Gastrocnemius medialis (tissue), 4 donors: ENCODE measurements at regions not wholly inside any gene's neighbourhood (a gene's known extent, or its start where the extent isn't known, plus 50 kb on each side); places are given as distances from the start of the nearest gene placed in this dataset.
"Not testable (repeated sequence)": the region's sequence is repeated elsewhere in the genome, so short reads cannot be mapped to it uniquely, and the experiment has no call there.

Experiments used
- ATAC-seq, 2 donors: fragments of 150-250 bp; one replicate each; pipeline ENCODE4 v1.9.1; 2016
- DNase-seq, 2 donors: peaks; one replicate each; pipeline ENCODE4 v3.0.0-alpha.2; 2019
- H3K27ac ChIP-seq, 4 donors: fragments of 200-600 bp; sonication (generic); 1 replicate in 1 of 4; 2 replicates in 3 of 4; pipeline ENCODE4 v1.5.1; 2016 to 2018; ENCODE audit warnings: mild to moderate bottlenecking in 2 of 4, moderate library complexity in 1 of 4
- H3K27me3 ChIP-seq, 3 donors: fragments of 200-600 bp; sonication (generic) in 2 of 3; 1 replicate in 1 of 3; 2 replicates in 2 of 3; pipeline versions ENCODE4 v1.5.1 to v1.6.0; 2016 to 2019; ENCODE audit warnings: mild to moderate bottlenecking in 1 of 3, moderate library complexity in 1 of 3
- H3K36me3 ChIP-seq, 2 donors: fragments of 200-600 bp; sonication (generic) in 1 of 2; one replicate each; pipeline ENCODE4 v1.5.1; 2017 to 2018
- H3K4me1 ChIP-seq, 2 donors: fragments of 200-600 bp; sonication (generic) in 1 of 2; one replicate each; pipeline ENCODE4 v1.5.1; 2016 to 2017; ENCODE audit warnings: mild to moderate bottlenecking in 2 of 2
- H3K4me3 ChIP-seq, 4 donors: fragments of 200-600 bp; sonication (generic) in 3 of 4; 1 replicate in 1 of 4; 2 replicates in 3 of 4; pipeline ENCODE4 v1.5.1; 2016 to 2019; ENCODE audit warnings: mild to moderate bottlenecking in 2 of 4
- H3K9me3 ChIP-seq, 3 donors: fragments of 200-600 bp; sonication (generic) in 2 of 3; 1 replicate in 1 of 3; 2 replicates in 2 of 3; pipeline ENCODE4 v1.5.1; 2016 to 2019
- POLR2A ChIP-seq, 2 donors: fragments of 450-650 bp; IDR thresholded peaks; one replicate each; pipeline ENCODE4 v1.6.1; 2017; ENCODE audit warnings: antibody characterized with exemption in 2 of 2, mild to moderate bottlenecking in 2 of 2, moderate library complexity in 2 of 2
- in situ Hi-C, 4 donors: fragments of 200-750 bp; cut with MboI; loops; one replicate each; pipeline versions ENCODE4 v1.15.0 to v1.8.0; 2017; ENCODE audit warnings: low sequenced_read_pairs in 4 of 4
- intact Hi-C: fragments of 100-400 bp; cut with DNase I; formaldehyde crosslinking; loops from one replicate; pipeline ENCODE4 v1.15.1; 2023; ENCODE audit warnings: low total_unique reads
- TF ChIP-seq, protein P1 (sequence below), 5 experiments: fragments of 450-650 bp in 3 of 5; fragments of 200-600 bp in 2 of 5; sonication (generic) in 2 of 5; IDR thresholded peaks in 4 of 5; conservative IDR thresholded peaks in 1 of 5; 1 replicate in 4 of 5; 2 replicates in 1 of 5; pipeline ENCODE4 v1.5.1; 2016 to 2019; ENCODE audit warnings: antibody characterized with exemption in 5 of 5, mild to moderate bottlenecking in 3 of 5, moderate library complexity in 3 of 5

DNA sequence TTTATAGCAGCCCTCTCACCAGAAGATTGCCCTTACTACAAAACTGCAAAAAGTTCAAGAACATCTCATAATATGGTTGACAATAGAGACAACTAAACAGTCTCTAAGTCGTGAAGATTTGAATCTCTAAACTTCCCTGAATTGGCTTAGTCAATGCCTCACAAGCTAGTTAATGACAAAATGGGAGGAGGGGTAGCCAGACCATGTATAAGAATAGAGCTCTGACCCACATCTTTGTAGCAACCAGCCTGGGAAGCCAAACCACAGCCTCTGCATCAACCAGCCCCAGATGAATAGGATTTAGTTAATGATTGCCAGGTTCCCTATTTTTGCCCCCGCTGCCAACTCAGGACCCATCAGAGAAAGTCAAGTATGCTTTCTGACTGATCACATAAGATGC is 1265.9 kb upstream of the PCDH10 start:
- in situ Hi-C loops, intact Hi-C loops, H3K36me3 ChIP-seq, DNase-seq, H3K4me1 ChIP-seq, H3K4me3 ChIP-seq, H3K9me3 ChIP-seq, ATAC-seq, H3K27me3 ChIP-seq, H3K27ac ChIP-seq: not testable (repeated sequence)

GRCh38 chr4:131925662-131926061 is 1223.4 kb upstream of the PCDH10 start:
- DNase-seq, H3K9me3 ChIP-seq, ATAC-seq, H3K4me3 ChIP-seq, H3K4me1 ChIP-seq, in situ Hi-C loops, H3K36me3 ChIP-seq, H3K27ac ChIP-seq, H3K27me3 ChIP-seq, intact Hi-C loops: not testable (repeated sequence)

DNA sequence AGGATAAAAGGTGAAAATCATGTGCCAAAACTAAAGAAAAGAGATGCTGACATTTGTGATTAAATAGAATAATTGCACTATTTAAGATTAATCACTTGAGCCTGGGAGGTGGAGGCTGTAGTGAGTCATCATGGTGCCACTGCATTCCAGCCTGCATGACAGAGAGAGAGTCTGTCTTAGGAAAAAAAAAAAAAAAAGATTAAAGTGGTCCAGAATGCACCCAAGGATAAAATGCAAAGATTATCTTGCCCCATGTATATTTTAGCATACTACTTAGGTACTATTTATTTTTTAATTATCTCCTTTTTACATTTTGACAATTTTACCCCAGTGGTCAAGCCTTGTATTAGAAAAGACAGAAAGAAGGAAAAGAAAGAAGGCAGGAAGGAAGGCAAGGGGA is 1181.4 kb upstream of the PCDH10 start:
- H3K27ac ChIP-seq, H3K36me3 ChIP-seq, in situ Hi-C loops, intact Hi-C loops, H3K9me3 ChIP-seq, H3K27me3 ChIP-seq, H3K4me1 ChIP-seq, ATAC-seq, H3K4me3 ChIP-seq, DNase-seq: not testable (repeated sequence)

- H3K4me1 ChIP-seq: no peaks in the 10 kb centered on the region
- H3K4me3 ChIP-seq: no peak overlapping the region
- DNase-seq (no peak), ATAC-seq (no peak)
- no peaks in the 10 kb centered on the region for H3K36me3 ChIP-seq
- TF ChIP-seq, protein P1, sequence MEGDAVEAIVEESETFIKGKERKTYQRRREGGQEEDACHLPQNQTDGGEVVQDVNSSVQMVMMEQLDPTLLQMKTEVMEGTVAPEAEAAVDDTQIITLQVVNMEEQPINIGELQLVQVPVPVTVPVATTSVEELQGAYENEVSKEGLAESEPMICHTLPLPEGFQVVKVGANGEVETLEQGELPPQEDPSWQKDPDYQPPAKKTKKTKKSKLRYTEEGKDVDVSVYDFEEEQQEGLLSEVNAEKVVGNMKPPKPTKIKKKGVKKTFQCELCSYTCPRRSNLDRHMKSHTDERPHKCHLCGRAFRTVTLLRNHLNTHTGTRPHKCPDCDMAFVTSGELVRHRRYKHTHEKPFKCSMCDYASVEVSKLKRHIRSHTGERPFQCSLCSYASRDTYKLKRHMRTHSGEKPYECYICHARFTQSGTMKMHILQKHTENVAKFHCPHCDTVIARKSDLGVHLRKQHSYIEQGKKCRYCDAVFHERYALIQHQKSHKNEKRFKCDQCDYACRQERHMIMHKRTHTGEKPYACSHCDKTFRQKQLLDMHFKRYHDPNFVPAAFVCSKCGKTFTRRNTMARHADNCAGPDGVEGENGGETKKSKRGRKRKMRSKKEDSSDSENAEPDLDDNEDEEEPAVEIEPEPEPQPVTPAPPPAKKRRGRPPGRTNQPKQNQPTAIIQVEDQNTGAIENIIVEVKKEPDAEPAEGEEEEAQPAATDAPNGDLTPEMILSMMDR (IDR thresholded peaks at IDR 0.05 in 4 of 5, conservative IDR thresholded peaks at IDR 0.05 in 1 of 5): no peak
- no peak for TF ChIP-seq POLR2A (IDR thresholded peaks at IDR 0.05)
- H3K27ac ChIP-seq: no peak overlapping the region
- H3K9me3 ChIP-seq: no peaks in the 10 kb centered on the region
- in situ Hi-C loops (no loop called here), intact Hi-C loops (no loop called here)
- H3K27me3 ChIP-seq: no peaks in the 10 kb centered on the region
These were observed 1174.4 kb upstream of the PCDH10 start for GRCh38 chr4:131974730-131975129.

DNA sequence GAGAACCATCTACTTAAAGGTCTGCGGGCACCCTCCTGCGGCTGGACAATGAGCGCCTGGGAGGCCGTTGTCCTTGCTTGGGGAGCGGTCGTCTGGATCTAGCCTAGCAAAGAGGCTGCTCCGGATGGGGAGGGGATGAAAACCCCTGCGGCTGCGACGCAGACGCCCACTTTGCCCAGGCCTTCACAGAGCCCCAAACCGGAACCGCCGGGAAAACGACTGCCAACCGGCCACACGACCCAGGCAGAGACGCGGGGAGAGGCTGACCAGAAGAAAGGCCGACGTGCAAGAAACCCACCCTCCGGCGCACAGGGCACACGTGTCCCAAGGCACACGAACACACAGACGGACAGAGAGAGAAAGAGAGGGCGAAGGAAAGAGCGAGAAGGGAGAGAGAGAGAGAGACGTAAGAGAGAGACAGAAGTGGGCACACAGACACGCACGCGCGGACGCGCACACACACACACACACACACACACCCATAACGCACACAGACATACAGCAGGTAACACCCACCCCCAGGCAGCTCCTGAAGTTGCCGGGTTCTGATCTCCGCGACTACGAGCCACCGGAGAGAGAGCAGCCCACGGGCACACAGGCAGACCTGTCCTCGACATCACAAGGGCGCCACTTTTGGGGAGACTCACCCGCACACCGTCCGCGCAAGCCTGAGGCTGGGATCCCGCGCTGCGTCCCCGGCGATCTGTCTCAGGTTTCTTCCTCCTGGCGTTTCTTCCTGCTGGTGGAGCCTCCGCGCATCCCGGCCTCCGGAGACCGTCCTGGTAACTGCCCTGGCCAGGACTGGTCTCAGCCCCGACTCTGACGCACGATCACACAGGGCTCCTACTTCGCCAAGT is 1173.6 kb upstream of the PCDH10 start:
- H3K27me3 ChIP-seq, ATAC-seq, H3K4me1 ChIP-seq, H3K36me3 ChIP-seq, intact Hi-C loops, in situ Hi-C loops, DNase-seq, H3K9me3 ChIP-seq: not testable (repeated sequence)
- Histone ChIP-seq H3K4me3 (peak overlapping the region in 2 of 4 donors; percentile 7 to 23), H3K27ac (peak overlapping the region in 1 of 4 donors; percentile 27)

- H3K36me3 ChIP-seq, ATAC-seq, H3K9me3 ChIP-seq, H3K27me3 ChIP-seq, intact Hi-C loops, H3K27ac ChIP-seq, in situ Hi-C loops, DNase-seq, H3K4me1 ChIP-seq: not testable (repeated sequence)
- peak overlapping the region in 2 of 4 donors; percentile 7 to 23 for H3K4me3 ChIP-seq
These were observed 1172.7 kb upstream of the PCDH10 start for GRCh38 chr4:131976133-131977002.

DNA sequence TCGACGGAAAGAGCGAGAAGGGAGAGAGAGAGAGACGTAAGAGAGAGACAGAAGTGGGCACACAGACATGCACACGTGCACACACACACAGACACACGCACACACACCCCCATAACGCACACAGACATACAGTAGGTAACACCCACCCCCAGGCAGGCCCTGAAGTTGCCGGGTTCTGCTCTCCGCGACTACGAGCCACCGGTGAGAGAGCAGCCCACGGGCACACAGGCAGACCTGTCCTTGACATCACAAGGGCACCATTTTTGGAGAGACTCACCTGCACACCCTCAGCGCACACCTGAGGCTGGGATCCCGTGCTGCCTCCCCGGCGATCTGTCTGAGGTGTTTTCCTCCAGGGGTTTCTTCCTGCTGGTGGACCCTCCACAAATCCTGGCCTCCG is 1171.0 kb upstream of the PCDH10 start:
- no peak overlapping the region for H3K27ac ChIP-seq
- in situ Hi-C loops (no loop called here), intact Hi-C loops (no loop called here)
- TF ChIP-seq POLR2A (IDR thresholded peaks at IDR 0.05): no peak
- TF ChIP-seq, protein P1 (IDR thresholded peaks at IDR 0.05 in 4 of 5, conservative IDR thresholded peaks at IDR 0.05 in 1 of 5): no peak
- H3K4me3 ChIP-seq: no peak overlapping the region
- ATAC-seq (no peak), DNase-seq (no peak)
- no peaks in the 10 kb centered on the region for H3K9me3 ChIP-seq
- no peaks in the 10 kb centered on the region for H3K27me3 ChIP-seq
- no peaks in the 10 kb centered on the region for H3K4me1 ChIP-seq
- no peaks in the 10 kb centered on the region for H3K36me3 ChIP-seq
